HuH-7 (cell line): ENCODE measurements at regions not wholly inside any gene's neighbourhood (a gene's known extent, or its start where the extent isn't known, plus 50 kb on each side); places are given as distances from the start of the nearest gene placed in this dataset.
"Not testable (repeated sequence)": the region's sequence is repeated elsewhere in the genome, so short reads cannot be mapped to it uniquely, and the experiment has no call there.

ENCODE experiments used
- DNase-seq: peaks from one replicate; pipeline ENCODE4 v3.0.0; 2011; ENCODE audit warnings: low spot score

DNA sequence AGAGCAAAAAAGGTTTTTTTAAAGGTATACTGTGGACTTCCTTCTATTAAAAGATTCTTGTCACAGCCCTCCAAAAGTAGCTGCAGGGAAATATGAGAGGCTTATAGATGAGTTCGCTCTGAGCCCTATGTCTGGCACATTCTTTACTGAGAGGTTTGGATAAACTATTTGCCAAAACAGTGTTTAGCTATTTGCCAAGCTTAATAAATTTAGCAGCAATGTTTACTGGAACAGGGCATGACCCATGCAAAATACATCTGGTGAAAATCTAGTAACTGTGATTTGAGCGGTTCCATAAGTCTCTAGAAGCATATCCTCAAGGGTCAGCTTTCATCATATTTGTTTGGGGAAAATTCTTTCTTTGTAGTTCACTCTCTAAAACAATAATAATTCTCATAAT, 1696.7 kb upstream of the PIK3C3 start:
- no peak for DNase-seq

DNA sequence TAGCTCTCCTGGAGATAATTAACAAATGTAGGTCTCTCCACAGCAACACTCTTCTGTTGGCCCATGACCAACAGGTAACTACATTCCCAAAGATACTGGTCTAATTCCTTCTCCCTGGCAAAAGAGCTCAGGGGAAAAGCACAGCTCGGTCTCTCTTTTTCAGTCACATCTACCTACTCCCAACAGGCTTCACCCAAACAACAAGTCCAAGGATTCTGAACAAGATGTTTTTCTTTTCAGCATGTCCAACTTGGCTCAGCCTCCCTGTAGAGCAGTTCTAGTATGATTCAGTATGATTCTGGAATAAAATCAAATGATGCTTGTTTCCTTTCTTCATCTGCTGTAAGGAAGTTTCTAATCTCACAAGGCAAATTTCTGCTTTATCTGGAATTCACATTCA, 1704.8 kb upstream of the PIK3C3 start:
- DNase-seq, result no peak

DNA sequence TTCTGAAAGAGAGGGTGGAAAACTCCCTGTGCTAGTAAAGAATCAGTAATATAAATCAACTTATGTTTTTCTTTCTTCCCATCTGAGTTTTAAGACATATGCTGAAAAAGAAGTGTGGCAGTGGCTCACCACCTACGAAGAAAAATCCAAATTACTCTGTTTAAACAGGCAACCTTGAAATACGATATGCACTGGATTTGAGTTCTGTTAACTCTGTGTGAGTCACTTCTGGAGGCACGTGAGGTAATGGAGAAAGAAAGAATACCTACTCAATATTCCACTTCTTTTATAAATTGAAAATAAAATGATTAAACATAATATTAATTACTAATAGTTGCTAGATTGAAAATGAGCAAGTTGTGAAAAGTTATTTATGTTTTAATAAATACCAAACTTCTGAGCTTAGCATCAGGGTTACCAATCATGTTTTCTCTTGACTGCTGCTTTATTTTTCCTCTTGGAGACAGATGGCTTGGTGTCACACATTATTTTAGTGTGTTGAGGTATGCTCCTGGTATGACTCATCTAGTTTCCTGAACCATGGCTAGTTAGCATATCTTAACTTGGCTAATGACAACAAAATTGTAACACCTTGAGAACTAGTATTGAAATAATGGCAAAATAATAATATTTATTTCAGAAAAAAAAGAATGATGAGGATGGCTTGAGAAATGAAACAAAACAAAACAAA, 1705.5 kb upstream of the PIK3C3 start:
- DNase-seq, result no peak

DNA sequence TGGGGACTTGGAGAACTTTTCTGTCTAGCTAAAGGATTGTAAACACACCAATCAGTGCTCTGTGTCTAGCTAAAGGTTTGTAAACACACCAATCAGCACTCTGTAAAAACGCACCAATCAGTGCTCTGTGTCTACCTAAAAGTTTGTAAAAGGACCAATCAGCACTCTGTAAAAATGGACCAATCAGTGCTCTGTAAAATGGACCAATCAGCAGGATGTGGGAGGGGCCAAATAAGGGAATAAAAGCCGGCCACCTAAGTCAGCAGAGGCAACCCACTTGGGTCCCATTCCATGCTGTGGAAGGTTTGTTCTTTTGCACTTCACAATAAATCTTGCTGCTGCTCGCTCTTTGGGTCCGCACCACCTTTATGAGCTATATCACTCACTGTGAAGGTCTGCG, 1709.4 kb upstream of the PIK3C3 start:
- DNase-seq, result not testable (repeated sequence)

DNA sequence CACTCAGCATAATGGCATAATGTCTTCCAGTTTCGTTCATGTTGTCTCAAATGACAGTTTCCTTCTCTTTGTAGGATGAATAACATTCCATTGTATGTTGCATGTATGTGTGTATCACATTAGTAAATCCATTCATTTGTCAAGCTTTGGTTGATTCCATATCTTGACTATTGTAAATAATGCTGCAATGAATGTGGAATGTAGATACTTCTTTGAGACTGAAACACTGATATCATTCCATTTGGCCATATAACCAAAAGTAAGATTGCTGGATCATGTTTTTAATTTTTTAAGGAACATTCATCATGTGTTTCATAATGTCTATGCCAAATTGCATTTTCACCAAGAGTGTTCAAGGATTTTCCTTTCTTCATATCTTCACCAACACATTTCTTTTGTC, 1711.4 kb upstream of the PIK3C3 start:
- DNase-seq, result no peak

DNA sequence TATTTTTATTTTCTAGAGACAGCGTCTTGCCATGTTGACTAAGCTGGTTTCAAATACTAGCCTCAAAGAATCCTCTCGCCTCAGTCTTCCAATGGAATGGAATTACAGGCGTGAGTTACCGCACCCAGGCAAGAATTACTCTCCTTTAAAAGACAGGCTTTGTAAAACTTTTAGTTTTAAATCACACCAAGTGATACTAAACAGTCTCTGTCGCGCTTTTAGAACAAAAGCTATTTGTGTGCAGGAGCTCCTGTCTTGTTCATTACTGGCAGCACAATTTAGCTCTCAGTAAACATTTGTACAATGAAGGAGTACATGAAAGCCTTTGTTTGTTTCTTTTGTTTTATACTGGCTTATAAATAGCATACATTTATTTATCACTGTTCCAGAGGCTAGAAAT, 1719.2 kb upstream of the PIK3C3 start:
- no peak for DNase-seq

DNA sequence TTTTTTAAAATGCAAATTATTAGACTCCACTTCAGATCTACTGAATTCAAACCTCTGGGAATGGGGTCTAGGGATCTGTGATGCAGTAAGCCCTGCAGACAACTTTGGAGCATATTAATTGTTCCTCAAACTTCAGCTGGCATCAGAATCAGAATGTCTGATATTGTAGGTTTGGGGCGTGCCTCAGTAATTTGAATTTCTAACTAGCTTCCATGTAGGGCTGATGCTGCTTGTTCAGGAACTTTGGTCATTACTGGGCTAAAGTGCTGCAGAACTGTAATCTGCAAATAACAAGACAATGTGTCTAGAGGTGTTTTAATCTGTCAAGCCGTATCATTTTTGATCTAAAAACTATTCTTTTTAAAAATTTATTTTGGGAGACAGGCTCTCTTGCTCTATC, 1719.7 kb upstream of the PIK3C3 start:
- DNase-seq, result no peak

DNA sequence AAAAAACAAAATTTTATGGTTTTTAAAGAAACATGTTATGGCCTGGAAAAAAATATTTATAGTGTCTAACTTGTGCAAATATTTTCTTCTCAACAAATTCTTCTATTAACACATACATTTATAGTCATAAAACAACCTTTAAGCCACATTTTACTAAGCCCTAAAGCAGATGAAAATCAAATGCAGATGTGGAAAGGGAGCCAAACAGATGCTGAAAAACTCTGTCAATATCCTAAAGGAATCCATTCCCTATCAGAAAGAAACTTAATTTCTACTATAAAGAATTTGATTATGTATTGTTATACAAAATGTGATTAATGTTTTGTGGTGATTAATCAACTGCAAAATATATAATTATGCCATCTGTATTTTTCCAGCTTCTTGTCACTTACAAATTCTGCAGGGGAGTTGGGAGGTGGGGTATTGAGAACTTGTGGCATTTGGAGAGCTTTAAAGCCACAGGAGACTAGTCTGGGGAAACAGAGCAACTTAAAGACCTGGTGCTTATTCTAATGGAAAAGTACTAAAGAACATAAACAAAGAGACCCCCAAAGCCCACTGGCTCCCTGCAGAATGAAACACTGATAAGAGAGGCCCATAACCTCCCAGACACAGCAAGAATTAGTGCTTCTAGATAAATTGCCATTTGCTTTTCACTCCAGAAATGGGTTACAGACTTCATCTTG, 1721.0 kb upstream of the PIK3C3 start:
- DNase-seq, result no peak

DNA sequence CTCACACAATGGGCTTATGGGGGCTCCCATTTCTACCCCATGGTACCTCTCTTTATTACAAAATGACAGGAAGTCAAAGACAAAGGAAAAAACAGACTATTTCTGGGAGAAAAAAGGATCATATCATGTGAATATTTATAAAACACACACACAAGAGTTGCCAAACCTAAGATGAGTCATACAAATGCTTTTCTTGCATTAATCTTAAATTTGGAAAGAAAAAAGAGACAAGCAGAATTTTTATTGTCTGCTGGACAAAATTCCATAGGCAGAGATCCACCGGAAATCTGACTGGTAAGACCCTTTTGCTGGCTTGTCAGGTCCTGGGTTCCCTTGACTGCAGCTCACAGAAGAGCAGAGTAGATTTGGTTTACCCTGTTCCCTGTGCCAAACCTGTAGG, 1732.3 kb upstream of the PIK3C3 start:
- no peak for DNase-seq

DNA sequence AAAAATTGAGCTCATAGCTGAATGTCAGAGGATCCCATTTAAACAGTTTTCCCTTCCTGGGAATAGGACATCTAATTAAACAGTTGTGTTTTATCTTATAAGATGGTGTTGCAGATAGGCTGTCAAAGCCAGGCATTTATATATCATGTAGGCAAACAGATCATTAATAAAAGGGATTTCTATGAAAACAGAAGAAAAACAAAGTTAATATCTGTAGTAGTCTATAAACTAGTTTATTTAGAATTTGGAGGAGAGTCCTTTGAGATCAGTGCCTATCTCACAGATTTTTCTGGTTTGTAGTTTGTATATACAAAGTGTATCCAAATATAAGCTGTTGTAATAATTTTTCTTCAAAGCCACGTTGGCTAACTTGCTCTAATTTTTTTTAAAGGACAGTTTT, 1738.2 kb upstream of the PIK3C3 start:
- no peak for DNase-seq

DNA sequence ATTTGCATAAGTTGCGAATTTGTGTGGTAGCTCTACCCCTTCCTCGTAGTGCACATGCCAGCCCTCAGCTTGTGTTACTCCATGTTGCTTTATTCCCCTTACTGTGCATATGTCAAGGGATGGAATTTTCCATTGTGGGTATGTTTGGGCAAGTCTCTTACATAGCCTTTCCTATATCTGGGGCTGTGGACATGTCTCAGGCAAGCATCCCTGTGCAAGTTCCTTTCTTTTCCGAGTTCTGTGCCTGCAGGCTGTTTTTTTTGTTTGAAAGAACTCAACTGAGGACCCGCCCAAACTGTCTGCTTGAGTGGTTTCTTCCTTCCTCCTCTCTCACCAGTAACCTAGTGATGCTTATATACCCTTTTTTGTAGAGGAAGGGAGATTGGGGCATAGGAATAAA, 1739.1 kb upstream of the PIK3C3 start:
- no peak for DNase-seq

DNA sequence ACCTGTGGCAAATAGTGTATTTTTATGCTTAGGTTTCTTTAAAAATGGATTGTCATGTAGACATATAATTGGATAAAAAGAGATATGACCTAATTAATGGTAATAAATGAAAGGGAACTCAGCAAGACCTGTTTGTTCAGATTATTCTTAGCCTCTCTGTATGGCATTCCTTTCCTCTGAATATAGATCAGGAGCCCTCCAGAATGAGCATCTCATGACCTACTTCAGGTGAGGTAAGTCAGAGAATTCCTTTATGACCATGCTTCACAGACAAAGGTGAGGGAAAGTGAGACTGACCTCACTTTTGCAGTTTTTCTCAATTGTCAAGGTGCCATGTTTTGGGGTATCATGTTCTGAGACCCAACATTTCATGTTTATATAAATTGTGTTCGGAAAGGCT, 1744.3 kb upstream of the PIK3C3 start:
- DNase-seq, result no peak

DNA sequence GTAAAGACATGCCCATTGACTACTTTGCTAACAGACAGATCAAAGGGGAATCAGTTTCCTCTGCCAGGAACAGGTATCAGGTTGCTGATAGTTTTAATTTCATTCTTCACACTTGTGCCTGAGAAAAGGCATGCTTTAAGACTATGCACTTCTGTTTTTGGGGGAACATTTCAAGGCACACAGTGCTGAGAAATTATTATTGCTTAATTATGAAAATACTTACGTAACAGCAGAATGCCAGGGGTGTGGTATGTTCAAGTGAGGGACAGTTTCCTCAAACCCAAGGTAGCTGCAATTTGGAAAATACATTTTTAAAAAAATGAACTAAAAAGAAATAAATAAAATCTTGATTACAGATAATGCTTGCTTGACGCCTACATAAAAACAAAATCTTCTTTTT, 1746.1 kb upstream of the PIK3C3 start:
- DNase-seq, result no peak

DNA sequence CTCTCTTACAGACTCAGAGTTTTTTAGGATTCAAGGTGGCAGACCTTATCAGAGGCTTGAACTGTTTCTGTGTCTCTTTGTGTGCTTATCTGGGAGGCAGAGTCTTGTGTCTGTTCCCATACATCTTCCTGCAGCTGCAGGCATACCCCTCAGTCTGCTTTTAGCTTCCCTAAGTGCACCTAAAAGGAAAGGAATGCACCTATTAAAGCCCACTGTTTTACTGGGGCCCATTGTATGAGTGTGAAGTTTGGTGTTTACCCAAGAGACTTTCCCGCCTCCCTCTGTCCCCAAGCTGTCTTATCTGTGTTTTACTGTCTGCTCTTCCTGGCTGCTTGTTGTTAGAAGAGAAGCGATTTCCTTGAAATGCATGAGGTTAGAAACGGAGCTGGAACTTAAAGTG, 1757.3 kb upstream of the PIK3C3 start:
- DNase-seq, result no peak

DNA sequence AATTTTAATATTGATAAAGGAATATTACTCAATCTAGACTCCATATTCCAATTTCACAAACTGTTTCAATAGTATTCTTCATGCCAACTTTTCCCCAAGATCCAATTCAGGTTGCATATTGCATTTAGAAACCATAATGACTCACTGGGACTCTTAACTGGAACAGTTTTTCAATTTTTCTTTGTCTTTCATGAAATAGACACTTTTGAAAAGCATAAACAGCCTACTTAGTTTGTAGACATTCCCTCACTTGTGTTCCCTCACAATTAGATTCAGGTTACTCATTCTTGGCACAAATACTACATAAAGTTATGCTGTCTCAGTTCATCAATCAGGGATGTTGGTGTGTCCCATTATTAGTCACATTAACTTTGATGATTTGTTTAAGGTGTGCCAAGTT, 1768.4 kb upstream of the PIK3C3 start:
- DNase-seq, result no peak

DNA sequence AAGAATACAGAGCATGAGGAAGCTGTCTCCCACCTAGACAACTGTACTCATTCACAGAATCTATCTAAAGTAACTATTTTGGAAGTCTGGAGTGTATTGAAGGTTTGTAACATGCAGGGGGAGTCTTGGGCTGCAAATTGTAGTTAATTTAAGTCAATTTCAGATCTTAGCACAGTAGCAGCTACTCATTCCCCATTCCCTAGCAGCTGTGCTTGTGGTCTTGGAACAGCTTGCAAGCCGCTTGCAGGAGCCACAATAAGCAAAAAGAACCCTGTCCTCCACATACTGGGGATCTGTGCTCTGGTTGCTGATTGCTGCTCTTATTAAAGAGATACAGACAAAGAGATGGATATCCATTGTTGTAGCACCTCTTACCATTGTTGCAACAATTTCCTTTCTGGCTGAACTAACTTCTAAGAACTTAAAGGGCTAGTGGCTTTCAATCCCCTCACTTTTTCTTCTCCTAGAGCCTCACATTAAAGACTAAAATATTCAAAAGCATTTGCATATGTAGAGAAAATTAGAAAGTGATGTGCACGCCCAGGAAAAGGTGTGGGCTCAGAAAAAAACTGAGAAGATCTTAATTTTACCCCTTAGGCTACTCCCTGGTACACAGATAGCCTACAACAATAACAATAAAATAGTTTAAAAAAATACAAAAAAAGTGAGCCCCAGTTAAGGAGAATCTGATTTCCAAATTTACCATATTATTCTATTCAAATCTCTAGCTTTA, 1775.1 kb upstream of the PIK3C3 start:
- no peak for DNase-seq

DNA sequence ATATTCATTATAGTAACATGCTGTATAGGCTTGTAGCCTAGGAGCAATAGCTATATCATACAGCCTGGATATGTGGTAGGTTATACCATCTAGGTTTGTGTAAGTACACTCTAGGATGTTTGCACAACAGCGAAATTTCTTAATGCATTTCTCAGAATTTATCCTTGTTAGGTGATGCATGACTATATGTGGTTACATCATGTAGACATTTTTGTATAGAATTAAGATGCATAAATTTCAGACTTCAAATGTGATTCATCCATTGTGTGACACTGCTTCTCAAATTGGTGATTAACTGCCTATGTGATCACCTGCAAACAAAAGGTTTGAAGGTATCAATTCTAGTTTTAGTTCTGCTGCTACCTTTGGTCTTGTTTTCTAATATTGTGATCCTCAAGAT, 1787.0 kb upstream of the PIK3C3 start:
- no peak for DNase-seq

DNA sequence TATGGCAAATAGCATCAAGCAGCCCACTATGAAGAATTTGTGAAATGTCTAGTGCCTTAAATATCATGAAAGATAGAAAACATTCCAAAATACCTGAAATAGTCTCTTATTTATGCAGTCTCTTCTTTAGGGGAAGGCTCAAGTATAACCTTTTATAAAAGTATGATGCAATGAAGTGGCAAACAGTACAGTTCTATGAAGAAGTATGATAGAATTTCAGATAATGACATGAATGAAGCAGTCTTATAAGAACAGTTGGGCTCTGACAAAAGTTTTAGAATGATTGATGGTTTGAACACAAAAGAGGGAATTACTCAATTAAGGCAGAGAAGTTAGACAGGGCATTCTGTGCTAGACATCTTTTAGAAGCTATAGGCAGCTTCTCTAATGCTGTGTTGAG, 1791.8 kb upstream of the PIK3C3 start:
- DNase-seq, result no peak

DNA sequence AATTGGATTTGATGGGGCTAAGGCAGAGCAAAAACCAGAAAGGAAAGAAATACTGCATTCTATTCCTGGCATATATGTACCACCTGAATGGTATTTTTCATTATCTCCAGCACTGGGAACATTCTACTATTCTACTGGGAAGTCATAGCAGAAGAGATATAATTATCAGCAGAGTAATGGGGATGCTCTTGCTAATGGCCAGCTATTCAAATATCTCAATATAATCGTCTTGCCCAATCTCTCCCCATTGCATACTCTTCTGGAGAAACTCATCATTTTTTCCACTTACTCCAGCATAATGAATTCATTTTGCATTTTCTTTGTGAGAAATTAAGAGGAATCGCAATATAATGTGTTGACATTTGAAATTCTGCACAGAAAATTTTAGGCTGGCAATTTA, 1794.7 kb upstream of the PIK3C3 start:
- DNase-seq, result no peak

DNA sequence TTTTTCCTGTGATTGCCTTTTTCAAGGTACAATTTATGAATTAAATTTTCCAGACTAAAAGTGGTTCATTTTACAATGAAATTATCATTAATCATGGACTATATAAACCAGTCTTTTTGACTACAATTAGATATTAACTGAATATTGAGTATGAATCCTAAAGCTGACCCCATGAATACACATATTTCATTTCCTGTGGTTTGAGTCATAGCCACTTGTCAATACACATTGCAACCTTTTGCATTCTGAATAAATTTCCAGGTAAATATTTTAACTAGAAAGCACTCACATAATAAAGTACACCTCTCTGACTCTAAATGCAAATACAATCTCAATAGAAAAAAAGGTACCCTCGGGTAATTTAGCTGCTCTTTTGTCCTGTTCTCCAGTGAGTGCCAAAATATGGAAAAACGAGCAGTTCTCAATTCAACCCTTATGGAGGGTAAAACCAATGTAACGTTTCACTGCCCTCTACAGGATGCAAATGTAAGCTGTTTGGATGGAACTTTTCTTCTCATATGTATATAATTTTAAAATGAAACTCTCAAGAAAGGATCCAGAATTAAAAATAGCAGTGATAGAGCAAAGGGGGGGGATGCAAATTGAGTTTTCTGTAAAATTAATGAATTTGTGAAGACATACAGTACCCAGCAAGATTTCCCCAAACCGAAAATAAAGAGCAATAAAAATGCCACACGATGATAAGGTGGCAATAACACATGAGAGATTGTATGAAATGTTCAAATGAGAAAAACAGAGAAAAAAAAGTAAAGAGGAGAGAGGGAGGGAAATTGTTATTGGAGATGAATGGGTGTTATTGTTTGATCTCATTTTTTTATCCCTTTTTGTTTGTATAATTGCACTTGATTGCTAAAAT, 1795.7 kb upstream of the PIK3C3 start:
- DNase-seq, result peak; percentile 1

DNA sequence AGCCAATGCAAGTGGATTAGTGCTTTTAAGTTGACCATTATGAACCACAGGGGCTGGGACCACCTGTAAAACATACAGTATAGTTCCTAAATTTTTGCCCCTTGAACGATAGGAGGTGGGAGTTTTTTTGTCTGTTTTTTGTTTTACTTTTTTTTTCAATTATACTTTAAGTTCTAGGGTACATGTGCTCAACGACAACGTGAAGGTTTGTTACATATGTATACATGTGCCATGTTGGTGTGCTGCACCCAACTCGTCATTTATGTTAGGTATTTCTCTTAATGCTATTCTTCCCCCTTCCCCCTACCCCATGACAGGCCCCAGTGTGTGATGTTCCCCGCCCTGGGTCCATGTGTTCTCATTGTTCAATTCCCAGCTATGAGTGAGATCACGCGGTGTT, 1797.9 kb upstream of the PIK3C3 start:
- DNase-seq, result no peak

DNA sequence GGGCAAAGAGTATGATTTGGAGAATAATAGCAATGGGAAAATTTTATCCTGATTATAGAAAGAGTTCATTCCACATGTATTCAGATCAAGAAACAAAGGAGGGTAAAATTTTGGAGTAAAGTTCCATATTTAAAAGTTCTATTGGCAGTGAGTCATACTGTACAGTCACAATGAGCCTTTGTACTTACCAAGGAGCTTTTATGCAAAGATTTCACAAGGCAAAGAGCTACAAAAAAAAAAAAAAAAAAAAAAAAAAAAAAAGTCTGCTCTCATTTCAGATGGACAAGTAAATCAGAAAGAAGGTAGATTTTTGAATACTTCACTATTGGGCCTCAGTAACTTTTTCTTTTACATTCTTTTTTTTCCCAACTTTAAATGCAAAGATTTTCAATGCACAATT, 1802.2 kb upstream of the PIK3C3 start:
- DNase-seq, result no peak

DNA sequence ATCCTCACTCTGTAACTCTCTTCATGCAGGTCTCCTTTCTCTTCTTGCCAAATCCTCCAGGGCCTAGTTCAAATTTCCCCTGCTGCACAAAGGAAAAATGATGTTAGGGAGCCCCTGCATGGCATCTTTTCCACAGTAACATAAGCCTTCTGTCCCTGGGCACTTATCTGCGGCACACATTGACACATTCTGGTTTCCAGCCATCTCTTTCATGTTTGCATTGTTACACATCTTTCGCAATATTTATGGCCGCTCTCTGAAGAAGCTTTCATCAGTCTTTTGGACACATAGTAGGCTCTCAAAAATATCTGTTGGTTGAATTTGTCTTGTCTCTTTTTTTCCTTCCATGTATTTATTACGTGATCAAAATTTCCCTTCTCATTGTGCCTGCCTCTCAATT, 1806.1 kb upstream of the PIK3C3 start:
- no peak for DNase-seq
